ENCODE measurements at regions not wholly inside any gene's neighbourhood (a gene's known extent, or its start where the extent isn't known, plus 50 kb on each side); places are given as distances from the start of the nearest gene placed in this dataset.
A peak's percentile ranks its signal among the peaks of the same experiment; 100 is the strongest.

DNA sequence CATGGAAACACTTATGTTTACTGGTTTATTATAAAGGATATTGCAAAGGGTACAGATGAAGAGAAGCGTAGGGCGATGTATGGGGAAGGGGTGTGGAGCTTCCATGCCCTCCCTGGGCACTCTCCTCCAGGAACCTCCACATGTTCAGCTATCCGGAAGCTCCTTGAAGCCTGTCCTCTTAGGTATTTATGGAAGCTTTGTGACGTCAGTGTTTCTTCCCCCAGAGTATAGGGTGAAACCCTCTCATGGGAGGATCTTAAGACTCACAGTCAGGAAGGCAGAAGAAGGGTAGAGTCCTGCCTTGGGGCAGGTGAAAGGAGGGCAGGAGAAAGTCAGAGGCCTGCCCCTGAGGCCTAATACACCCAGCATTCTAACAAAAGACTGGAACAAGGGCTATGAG, 61.3 kb upstream of the CREB1 start:
- POLR2A ChIA-PET, result no interaction called here
- CTCF ChIA-PET, result interaction anchor here (0.8 kb wide), 1 partner anchor 36 kb away, joined by 3 read pairs; no protein-coding TSS in a partner anchor
- no peak for DNase-seq (ENCODE audit: extremely low spot score)
- no peak for TF ChIP-seq NFRKB (IDR thresholded peaks at IDR 0.05)
- TF ChIP-seq SP1 (IDR thresholded peaks at IDR 0.05), result no peak
- TF ChIP-seq FOXM1 (IDR thresholded peaks at IDR 0.05; ENCODE audit: borderline replicate concordance), result no peak
- TF ChIP-seq HDGF (IDR thresholded peaks at IDR 0.05; ENCODE audit: borderline replicate concordance), result no peak
- TF ChIP-seq ARNT (IDR thresholded peaks at IDR 0.05), result no peak
- no peak for TF ChIP-seq CTBP1 (IDR thresholded peaks at IDR 0.05; ENCODE audit: borderline replicate concordance)
- TF ChIP-seq BHLHE40 (IDR thresholded peaks at IDR 0.05; ENCODE audit: borderline replicate concordance), result no peak
- TF ChIP-seq, protein P1, sequence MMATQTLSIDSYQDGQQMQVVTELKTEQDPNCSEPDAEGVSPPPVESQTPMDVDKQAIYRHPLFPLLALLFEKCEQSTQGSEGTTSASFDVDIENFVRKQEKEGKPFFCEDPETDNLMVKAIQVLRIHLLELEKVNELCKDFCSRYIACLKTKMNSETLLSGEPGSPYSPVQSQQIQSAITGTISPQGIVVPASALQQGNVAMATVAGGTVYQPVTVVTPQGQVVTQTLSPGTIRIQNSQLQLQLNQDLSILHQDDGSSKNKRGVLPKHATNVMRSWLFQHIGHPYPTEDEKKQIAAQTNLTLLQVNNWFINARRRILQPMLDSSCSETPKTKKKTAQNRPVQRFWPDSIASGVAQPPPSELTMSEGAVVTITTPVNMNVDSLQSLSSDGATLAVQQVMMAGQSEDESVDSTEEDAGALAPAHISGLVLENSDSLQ (IDR thresholded peaks at IDR 0.05), result no peak
- no peak for TF ChIP-seq L3MBTL2 (conservative IDR thresholded peaks at IDR 0.05)
- no peak for TF ChIP-seq ZNF384 (IDR thresholded peaks at IDR 0.05)
- no peak for TF ChIP-seq FOXA1 (IDR thresholded peaks at IDR 0.05)
- TF ChIP-seq FOXK2 (IDR thresholded peaks at IDR 0.05), result no peak
- TF ChIP-seq TARDBP (IDR thresholded peaks at IDR 0.05), result no peak
- TF ChIP-seq SUZ12 (IDR thresholded peaks at IDR 0.05), result no peak
- TF ChIP-seq LEF1 (IDR thresholded peaks at IDR 0.05; ENCODE audit: borderline replicate concordance), result no peak
- TF ChIP-seq ELF4 (IDR thresholded peaks at IDR 0.05), result no peak

DNA sequence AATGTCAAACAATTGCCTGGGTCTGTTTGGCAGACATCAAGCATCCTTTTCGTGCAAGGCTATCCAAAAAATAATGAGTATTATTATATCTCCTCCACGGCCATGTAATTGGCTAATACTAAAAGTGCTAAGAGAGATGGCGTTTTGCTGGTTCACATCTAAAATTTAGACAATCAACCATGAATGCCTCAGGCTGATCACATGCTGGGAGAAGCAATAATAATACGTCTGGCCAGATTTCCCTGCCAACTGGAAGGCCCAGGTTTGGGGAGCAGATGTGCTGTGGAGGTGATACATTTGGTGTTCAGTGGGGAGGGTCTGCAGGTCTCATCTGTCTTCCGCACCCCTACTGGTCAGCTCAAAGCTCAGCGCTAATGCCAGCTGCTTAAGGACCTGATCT, 60.3 kb upstream of the CREB1 start:
- DNase-seq (ENCODE audit: extremely low spot score), result no peak
- TF ChIP-seq SP1 (IDR thresholded peaks at IDR 0.05) (no peak), HDGF (IDR thresholded peaks at IDR 0.05; ENCODE audit: borderline replicate concordance) (no peak), FOXM1 (IDR thresholded peaks at IDR 0.05; ENCODE audit: borderline replicate concordance) (no peak)
- CTCF ChIA-PET, result interaction anchor here (0.6 to 1.2 kb wide), 3 partner anchors 10 to 670 kb away, joined by 3 to 4 read pairs (median 3); no protein-coding TSS in a partner anchor
- POLR2A ChIA-PET, result no interaction called here

DNA sequence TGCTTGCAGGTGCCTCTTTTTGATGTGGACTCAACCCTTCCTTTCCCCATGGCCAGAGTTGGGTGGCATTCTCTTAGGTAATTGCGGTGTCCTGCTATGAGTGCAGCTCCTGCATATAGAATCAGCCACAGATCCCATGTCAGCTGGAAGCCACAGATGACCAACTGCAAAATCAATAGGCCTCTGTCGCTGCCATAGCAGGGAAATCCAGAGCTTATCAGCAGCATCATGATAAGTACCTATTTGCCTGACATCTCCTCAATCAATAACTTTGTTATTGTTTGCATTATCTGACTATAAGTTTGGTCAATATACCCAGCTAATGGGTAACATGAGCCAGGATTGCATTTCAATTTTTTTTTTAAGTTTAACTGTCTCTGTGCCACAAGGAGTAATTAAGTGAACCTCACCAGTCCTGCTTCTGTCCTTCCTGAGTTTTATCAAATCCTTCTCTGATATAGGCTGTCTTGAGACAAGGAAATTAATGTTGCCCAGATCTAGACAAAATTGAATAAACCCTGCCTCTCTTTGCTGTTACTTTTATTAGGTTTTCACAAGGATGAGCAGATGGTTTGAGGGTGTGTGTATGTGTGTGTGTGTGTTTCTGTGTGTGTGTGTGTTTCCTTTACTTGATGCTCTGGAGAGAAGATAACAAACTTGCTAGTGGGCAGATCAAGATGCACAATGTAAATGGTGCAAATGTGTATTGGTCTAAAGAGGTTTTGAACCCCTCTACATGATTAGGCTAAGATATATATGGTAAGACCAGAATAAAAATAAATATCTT, 59.6 kb upstream of the CREB1 start:
- POLR2A ChIA-PET, result no interaction called here
- CTCF ChIA-PET, result interaction anchor here (1.0 to 1.2 kb wide), 2 partner anchors 11 to 670 kb away, joined by 3 read pairs; no protein-coding TSS in a partner anchor
- TF ChIP-seq LEF1 (IDR thresholded peaks at IDR 0.05; ENCODE audit: borderline replicate concordance), result no peak
- TF ChIP-seq FOXM1 (IDR thresholded peaks at IDR 0.05; ENCODE audit: borderline replicate concordance), result no peak
- TF ChIP-seq FOXA1 (IDR thresholded peaks at IDR 0.05), result no peak
- TF ChIP-seq ELF4 (IDR thresholded peaks at IDR 0.05), result no peak
- TF ChIP-seq FOXK2 (IDR thresholded peaks at IDR 0.05), result no peak
- TF ChIP-seq HDGF (IDR thresholded peaks at IDR 0.05; ENCODE audit: borderline replicate concordance), result no peak
- no peak for TF ChIP-seq ARNT (IDR thresholded peaks at IDR 0.05)
- TF ChIP-seq, protein P1 (IDR thresholded peaks at IDR 0.05), result no peak
- TF ChIP-seq BHLHE40 (IDR thresholded peaks at IDR 0.05; ENCODE audit: borderline replicate concordance), result no peak
- TF ChIP-seq NFRKB (IDR thresholded peaks at IDR 0.05), result no peak
- no peak for TF ChIP-seq SUZ12 (IDR thresholded peaks at IDR 0.05)
- TF ChIP-seq SP1 (IDR thresholded peaks at IDR 0.05), result no peak
- TF ChIP-seq CTBP1 (IDR thresholded peaks at IDR 0.05; ENCODE audit: borderline replicate concordance), result no peak
- no peak for TF ChIP-seq ZNF384 (IDR thresholded peaks at IDR 0.05)
- no peak for TF ChIP-seq TARDBP (IDR thresholded peaks at IDR 0.05)
- TF ChIP-seq L3MBTL2 (conservative IDR thresholded peaks at IDR 0.05), result no peak; the same call in 1 of the 2 replicates
- no peak for DNase-seq (ENCODE audit: extremely low spot score)

DNA sequence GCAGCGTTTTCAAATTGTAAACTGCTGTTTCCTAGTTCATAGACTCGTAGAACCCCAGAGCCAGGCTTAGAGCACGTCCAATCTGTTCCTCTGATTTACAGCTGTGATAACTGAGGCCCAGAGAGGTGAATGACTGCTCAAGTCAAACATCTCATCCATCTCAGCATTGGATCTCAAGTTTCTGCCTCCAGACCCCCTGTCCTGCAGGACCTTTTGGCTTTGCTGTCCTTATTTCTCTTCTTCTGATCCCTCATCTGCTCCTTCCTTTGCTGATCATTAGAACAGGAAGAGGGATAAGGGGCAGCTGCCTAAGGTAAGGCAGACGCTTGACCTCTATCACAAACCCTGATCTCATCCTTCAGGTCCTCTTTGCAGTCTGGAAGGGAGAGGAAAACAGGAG, 58.5 kb upstream of the CREB1 start:
- CTCF ChIA-PET, result no interaction called here
- no peak for DNase-seq (ENCODE audit: extremely low spot score)
- POLR2A ChIA-PET, result no interaction called here
- no peak for TF ChIP-seq CTBP1 (IDR thresholded peaks at IDR 0.05; ENCODE audit: borderline replicate concordance)
- no peak for TF ChIP-seq FOXM1 (IDR thresholded peaks at IDR 0.05; ENCODE audit: borderline replicate concordance)
- TF ChIP-seq, protein P1 (IDR thresholded peaks at IDR 0.05), result peak; percentile 52
- no peak for TF ChIP-seq ZNF384 (IDR thresholded peaks at IDR 0.05)
- TF ChIP-seq TARDBP (IDR thresholded peaks at IDR 0.05), result no peak
- no peak for TF ChIP-seq ARNT (IDR thresholded peaks at IDR 0.05)
- TF ChIP-seq HDGF (IDR thresholded peaks at IDR 0.05; ENCODE audit: borderline replicate concordance), result no peak

DNA sequence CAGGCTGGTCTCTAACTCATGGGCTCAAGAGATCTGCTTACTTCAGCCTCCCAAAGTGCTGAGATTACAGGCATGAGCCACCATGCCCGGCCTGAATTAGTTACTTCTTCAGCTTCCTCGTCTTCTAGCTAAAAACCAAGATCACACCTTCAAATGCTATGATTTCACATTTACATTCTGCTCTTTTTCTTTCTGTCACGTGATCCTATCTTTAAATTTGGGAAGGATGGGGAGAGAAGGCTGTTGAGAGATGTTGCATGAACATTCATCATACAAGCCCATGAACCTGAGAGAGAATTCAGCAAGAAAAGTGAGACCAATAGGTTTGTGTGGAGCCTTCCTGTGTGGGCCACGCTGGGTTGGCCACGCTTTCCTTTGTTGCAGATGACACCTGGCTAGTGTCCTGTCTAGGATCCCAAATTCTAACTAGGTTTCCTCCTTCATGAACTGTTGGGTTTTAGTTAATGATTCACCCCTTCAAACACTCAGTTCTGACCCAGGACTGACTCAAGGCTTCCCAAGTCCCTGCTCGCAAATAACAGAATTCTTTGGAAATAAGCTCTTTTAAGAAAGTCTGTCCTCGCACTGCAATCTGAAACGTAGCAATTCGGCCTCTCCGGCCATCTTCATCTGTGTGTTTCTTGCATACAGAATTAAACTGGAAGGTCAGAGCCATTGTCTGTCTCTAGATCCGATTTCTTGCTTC, 57.3 kb upstream of the CREB1 start:
- no peak for TF ChIP-seq SP1 (IDR thresholded peaks at IDR 0.05)
- no peak for TF ChIP-seq TARDBP (IDR thresholded peaks at IDR 0.05)
- no peak for TF ChIP-seq NFRKB (IDR thresholded peaks at IDR 0.05)
- TF ChIP-seq ARNT (IDR thresholded peaks at IDR 0.05), result no peak
- TF ChIP-seq ZNF384 (IDR thresholded peaks at IDR 0.05), result no peak
- TF ChIP-seq L3MBTL2 (conservative IDR thresholded peaks at IDR 0.05), result no peak
- TF ChIP-seq FOXA1 (IDR thresholded peaks at IDR 0.05), result no peak
- TF ChIP-seq FOXM1 (IDR thresholded peaks at IDR 0.05; ENCODE audit: borderline replicate concordance), result no peak
- TF ChIP-seq ELF4 (IDR thresholded peaks at IDR 0.05), result no peak
- POLR2A ChIA-PET, result no interaction called here
- CTCF ChIA-PET, result interaction anchor here (0.6 to 2.1 kb wide), 6 partner anchors 78 to 678 kb away, joined by 3 to 9 read pairs (median 3); no protein-coding TSS in a partner anchor
- DNase-seq (ENCODE audit: extremely low spot score), result no peak
